CD14-positive monocyte (primary cell): ENCODE measurements at regions not wholly inside any gene's neighbourhood (a gene's known extent, or its start where the extent isn't known, plus 50 kb on each side); places are given as distances from the start of the nearest gene placed in this dataset.

Experiments used
- DNase-seq, 3 donors: peaks; one replicate each; pipeline ENCODE4 v3.0.0-alpha.2; 2011 to 2022
- H2AFZ ChIP-seq: 2 replicates; pipeline ENCODE4 v1.6.0; 2012; ENCODE audit warnings: mild to moderate bottlenecking, low read depth, low read length, inconsistent platforms; ENCODE audit not compliant: insufficient read depth, poor library complexity, severe bottlenecking
- H3K27ac ChIP-seq, 2 donors: 1 replicate in 1 of 2; 2 replicates in 1 of 2; pipeline ENCODE4 v1.5.1; 2012 to 2013; ENCODE audit warnings: low read length in 2 of 2, control low read depth in 1 of 2, inconsistent platforms in 1 of 2, low read depth in 1 of 2, mild to moderate bottlenecking in 1 of 2
- H3K27me3 ChIP-seq, 2 donors: one replicate each; pipeline versions ENCODE4 v1.6.0 to v1.6.1; 2011 to 2013; ENCODE audit warnings: low read length in 2 of 2; ENCODE audit not compliant: control insufficient read depth in 2 of 2, insufficient read depth in 2 of 2
- H3K36me3 ChIP-seq, 2 donors: replicated peaks in 1 of 2; 1 replicate in 1 of 2; 2 replicates in 1 of 2; pipeline versions ENCODE4 v1.5.1 to v1.6.1; 2012 to 2013; ENCODE audit warnings: low read length in 2 of 2, control low read depth in 1 of 2, inconsistent platforms in 1 of 2, mild to moderate bottlenecking in 1 of 2; ENCODE audit not compliant: insufficient read depth in 2 of 2, control insufficient read depth in 1 of 2
- H3K4me1 ChIP-seq, 2 donors: 1 replicate in 1 of 2; 2 replicates in 1 of 2; pipeline versions ENCODE4 v1.5.1 to v1.6.1; 2012 to 2013; ENCODE audit warnings: low read length in 2 of 2, control low read depth in 1 of 2, inconsistent platforms in 1 of 2, mild to moderate bottlenecking in 1 of 2, moderate library complexity in 1 of 2; ENCODE audit not compliant: insufficient read depth in 2 of 2, control insufficient read depth in 1 of 2
- H3K4me2 ChIP-seq: replicated peaks from 2 replicates; pipeline ENCODE3; 2012; ENCODE audit warnings: low read length, moderate library complexity, mild to moderate bottlenecking; ENCODE audit not compliant: poor library complexity, severe bottlenecking; ENCODE audit errors: extremely low read depth
- H3K4me3 ChIP-seq, 3 experiments: fragments of 200-600 bp in 1 of 3; sonication (generic) in 1 of 3; replicated peaks in 1 of 3; 1 replicate in 2 of 3; 2 replicates in 1 of 3; pipeline ENCODE4 v1.5.1; 2011 to 2013; ENCODE audit warnings: low read length in 3 of 3, mild to moderate bottlenecking in 3 of 3, control low read depth in 2 of 3, low read depth in 2 of 3, inconsistent platforms in 1 of 3, moderate library complexity in 1 of 3
- H3K79me2 ChIP-seq: 2 replicates; pipeline ENCODE4 v1.6.0; 2012; ENCODE audit warnings: mild to moderate bottlenecking, control low read depth, inconsistent platforms, low read length, moderate library complexity; ENCODE audit not compliant: insufficient read depth
- H3K9ac ChIP-seq: 2 replicates; pipeline ENCODE4 v1.6.0; 2017; ENCODE audit warnings: low read length, mild to moderate bottlenecking; ENCODE audit not compliant: insufficient read depth, poor library complexity, severe bottlenecking
- H3K9me3 ChIP-seq, 2 donors: replicated peaks in 1 of 2; 1 replicate in 1 of 2; 2 replicates in 1 of 2; pipeline versions ENCODE4 v1.5.1 to v1.6.1; 2012 to 2013; ENCODE audit warnings: low read length in 2 of 2, control low read depth in 1 of 2; ENCODE audit not compliant: control insufficient read depth in 1 of 2, insufficient read depth in 1 of 2
- H4K20me1 ChIP-seq: 2 replicates; pipeline ENCODE4 v1.6.0; 2012; ENCODE audit warnings: mild to moderate bottlenecking, low read length, control low read depth, moderate library complexity; ENCODE audit not compliant: insufficient read depth
- H3K27ac Mint-ChIP-seq, 7 donors: one replicate each; pipeline ENCODE4 v1.8.0; 2020; ENCODE audit warnings: mild to moderate bottlenecking in 7 of 7, mixed read lengths in 7 of 7, moderate library complexity in 6 of 7, inconsistent platforms in 2 of 7
- H3K27me3 Mint-ChIP-seq, 3 donors: one replicate each; pipeline ENCODE4 v1.8.0; 2021 to 2022; ENCODE audit warnings: low read depth in 3 of 3, mild to moderate bottlenecking in 3 of 3, mixed read lengths in 3 of 3, moderate library complexity in 3 of 3, inconsistent platforms in 1 of 3
- H3K36me3 Mint-ChIP-seq, 2 donors: one replicate each; pipeline ENCODE4 v1.8.0; 2020; ENCODE audit warnings: mixed read lengths in 2 of 2, inconsistent platforms in 1 of 2, mild to moderate bottlenecking in 1 of 2
- H3K4me1 Mint-ChIP-seq: one replicate; pipeline ENCODE4 v1.8.0; 2020; ENCODE audit warnings: mild to moderate bottlenecking, mixed read lengths
- H3K4me3 Mint-ChIP-seq, 2 donors: one replicate each; pipeline ENCODE4 v1.8.0; 2020; ENCODE audit warnings: mild to moderate bottlenecking in 2 of 2, mixed read lengths in 2 of 2, moderate library complexity in 1 of 2
- H3K9me3 Mint-ChIP-seq, 7 donors: one replicate each; pipeline ENCODE4 v1.8.0; 2020 to 2022; ENCODE audit warnings: mixed read lengths in 7 of 7, mild to moderate bottlenecking in 6 of 7, moderate library complexity in 6 of 7, inconsistent platforms in 2 of 7
- CTCF ChIP-seq: fragments of 200-600 bp; IDR thresholded peaks from one replicate; pipeline ENCODE4 v1.8.0; 2022; ENCODE audit warnings: antibody characterized with exemption, mild to moderate bottlenecking
- WGBS: methylation state at CpG from one replicate; pipeline ENCODE4 v1.1.5; 2013; ENCODE audit warnings: missing lambda C conversion rate; ENCODE audit not compliant: insufficient coverage; 5-methylcytosine and 5-hydroxymethylcytosine counted together
- intact Hi-C, 2 donors: fragments of 100-400 bp; cut with micrococcal nuclease; formaldehyde crosslinking; loops; one replicate each; pipeline versions ENCODE4 v1.15.0 to v1.15.1; 2023

GRCh38 chr13:91042870-91043269 lies 304.6 kb upstream of the MIR17HG start:
- no peak for DNase-seq
- intact Hi-C loops: no loop called here
- Histone ChIP-seq H3K27ac (no peak overlapping the region), H4K20me1 (no peaks in the 10 kb centered on the region), H3K9ac (no peak overlapping the region), H3K36me3 (no peaks in the 10 kb centered on the region), H3K27me3 (no peaks in the 10 kb centered on the region), H3K4me1 (no peaks in the 10 kb centered on the region), H2AFZ (no peak overlapping the region), H3K9me3 (no peaks in the 10 kb centered on the region), H3K79me2 (no peaks in the 10 kb centered on the region), H3K4me3 (no peak overlapping the region), H3K4me2 (no peak overlapping the region)
- H3K9me3 Mint-ChIP-seq: no peaks in the 10 kb centered on the region
- no peak for TF ChIP-seq CTCF
- no peak overlapping the region for H3K27ac Mint-ChIP-seq
- no CpG with 5 or more reads among the region's 1 CpG for WGBS
- no peaks in the 10 kb centered on the region for H3K4me1 Mint-ChIP-seq
- H3K27me3 Mint-ChIP-seq: peaks cover 0 to 2% (median 0%) of the 10 kb centered on the region in 3 donors
- no peaks in the 10 kb centered on the region for H3K36me3 Mint-ChIP-seq
- H3K4me3 Mint-ChIP-seq: no peak overlapping the region

GRCh38 chr13:91045351-91046034 lies 302.0 kb upstream of the MIR17HG start:
- H4K20me1 ChIP-seq: no peaks in the 10 kb centered on the region
- H3K36me3 ChIP-seq: no peaks in the 10 kb centered on the region
- H3K9ac ChIP-seq: no peak overlapping the region
- H3K27ac Mint-ChIP-seq: no peak overlapping the region
- intact Hi-C loops: no loop called here
- no peak overlapping the region for H2AFZ ChIP-seq
- no peak overlapping the region for H3K4me3 ChIP-seq
- no peaks in the 10 kb centered on the region for H3K4me1 ChIP-seq
- no peak overlapping the region for H3K4me2 ChIP-seq
- no peaks in the 10 kb centered on the region for H3K27me3 ChIP-seq
- no peak overlapping the region for H3K4me3 Mint-ChIP-seq
- H3K4me1 Mint-ChIP-seq: no peaks in the 10 kb centered on the region
- H3K9me3 ChIP-seq: no peaks in the 10 kb centered on the region
- H3K27me3 Mint-ChIP-seq: peaks cover 0 to 2% (median 0%) of the 10 kb centered on the region in 3 donors
- H3K27ac ChIP-seq: no peak overlapping the region
- no peak for TF ChIP-seq CTCF
- H3K36me3 Mint-ChIP-seq: no peaks in the 10 kb centered on the region
- no CpG with 5 or more reads among the region's 5 CpGs for WGBS
- peaks cover 0 to 2% (median 0%) of the 10 kb centered on the region in 7 donors for H3K9me3 Mint-ChIP-seq
- H3K79me2 ChIP-seq: no peaks in the 10 kb centered on the region
- no peak for DNase-seq
